ENCODE measurements at regions not wholly inside any gene's neighbourhood (a gene's known extent, or its start where the extent isn't known, plus 50 kb on each side); places are given as distances from the start of the nearest gene placed in this dataset.

GRCh38 chr4:96312046-96312685 lies 472.3 kb downstream of the PDHA2 start:
- Mint-ChIP-seq H3K4me1 (peaks cover 6% of the 10 kb centered on the region; the same call in 2 of the 3 replicates), H3K9me3 (peaks cover 25% of the 10 kb centered on the region), H3K4me3 (no peak overlapping the region), H3K27ac (no peak overlapping the region), H3K27me3 (ENCODE audit: insufficient read depth, low read depth, poor library complexity) (no peaks in the 10 kb centered on the region), H3K36me3 (ENCODE audit: low read depth) (peaks cover 22% of the 10 kb centered on the region)
- Histone ChIP-seq H3K79me2 (replicated peaks; ENCODE audit: insufficient read depth) (no peaks in the 10 kb centered on the region), H3K4me3 (no peak overlapping the region), H3K27ac (ENCODE audit: low read depth) (no peak overlapping the region), H3K9me2 (ENCODE audit: insufficient read depth) (no peaks in the 10 kb centered on the region), H2AFZ (peak overlapping the region; percentile 38; the same call in 1 of the 2 replicates), H3K36me3 (ENCODE audit: insufficient read depth) (no peaks in the 10 kb centered on the region), H3F3A (replicated peaks; ENCODE audit: low read depth) (no peaks in the 10 kb centered on the region), H3K4me2 (no peak overlapping the region), H3K27me3 (ENCODE audit: insufficient read depth) (no peaks in the 10 kb centered on the region), H3K4me1 (ENCODE audit: insufficient read depth) (no peaks in the 10 kb centered on the region), H4K20me1 (replicated peaks; ENCODE audit: insufficient read depth) (no peaks in the 10 kb centered on the region)
- ATAC-seq (no peak), DNase-seq (ENCODE audit: low spot score) (no peak)
- TF ChIP-seq CTCF (conservative IDR thresholded peaks at IDR 0.05; ENCODE audit: low read depth in 2 of 2): no peak
- no peak for TF ChIP-seq EZH2 (IDR thresholded peaks at IDR 0.05; ENCODE audit: low read depth, unreplicated experiment)
- no peak for TF ChIP-seq ETS1 (IDR thresholded peaks at IDR 0.05)
- TF ChIP-seq EZH2phosphoT487 (IDR thresholded peaks at IDR 0.05; ENCODE audit: unreplicated experiment): no peak
- no peak for TF ChIP-seq REST (IDR thresholded peaks at IDR 0.05; ENCODE audit: unreplicated experiment)
- TF ChIP-seq JUNB (IDR thresholded peaks at IDR 0.05; ENCODE audit: unreplicated experiment): no peak
- no peak for TF ChIP-seq POLR2AphosphoS5 (IDR thresholded peaks at IDR 0.05; ENCODE audit: low read depth)
- TF ChIP-seq STAT1 (IDR thresholded peaks at IDR 0.05; ENCODE audit: unreplicated experiment): no peak
- TF ChIP-seq CREB1 (CRISPR knock-in tag; IDR thresholded peaks at IDR 0.05; ENCODE audit: low read depth): no peak
- TF ChIP-seq NANOG (IDR thresholded peaks at IDR 0.05; ENCODE audit: borderline replicate concordance): no peak
- TF ChIP-seq ZNF114 (CRISPR knock-in tag; IDR thresholded peaks at IDR 0.05): no peak
- no peak for TF ChIP-seq ZNF462 (CRISPR knock-in tag; IDR thresholded peaks at IDR 0.05)
- TF ChIP-seq ZNF331 (CRISPR knock-in tag; IDR thresholded peaks at IDR 0.05; ENCODE audit: low read depth): no peak

Measured in GM23338 (cell line).